Heart left ventricle (tissue), 16 donors: ENCODE measurements at regions not wholly inside any gene's neighbourhood (a gene's known extent, or its start where the extent isn't known, plus 50 kb on each side); places are given as distances from the start of the nearest gene placed in this dataset.

Source experiments
- ATAC-seq, 4 donors: fragments of 200-7000 bp; cut with Tn5 transposase; one replicate each; pipeline ENCODE4 v1.9.1; 2020 to 2022; ENCODE audit warnings: moderate library complexity in 4 of 4, mild to moderate bottlenecking in 3 of 4, moderate number of reproducible peaks in 1 of 4
- DNase-seq, 5 donors: peaks; one replicate each; pipeline ENCODE4 v3.0.0-alpha.2; 2020
- H3K27ac ChIP-seq, 12 donors: fragments of 200-600 bp; sonication (generic) in 4 of 12; one replicate each; pipeline versions ENCODE4 v1.5.0 to v1.8.0; 2016 to 2022; ENCODE audit warnings: mild to moderate bottlenecking in 2 of 12
- H3K27me3 ChIP-seq, 9 donors: fragments of 200-600 bp; sonication (generic) in 2 of 9; one replicate each; pipeline versions ENCODE4 v1.5.1 to v1.8.0; 2016 to 2022; ENCODE audit warnings: mild to moderate bottlenecking in 3 of 9
- H3K36me3 ChIP-seq, 9 donors: fragments of 200-600 bp; sonication (generic) in 2 of 9; one replicate each; pipeline versions ENCODE4 v1.5.0 to v1.8.0; 2018 to 2022; ENCODE audit warnings: mild to moderate bottlenecking in 2 of 9
- H3K4me1 ChIP-seq, 12 donors: fragments of 200-600 bp; sonication (generic) in 4 of 12; one replicate each; pipeline versions ENCODE4 v1.5.0 to v1.8.0; 2016 to 2022; ENCODE audit warnings: mild to moderate bottlenecking in 3 of 12
- H3K4me3 ChIP-seq, 12 donors: fragments of 200-600 bp; sonication (generic) in 4 of 12; one replicate each; pipeline versions ENCODE4 v1.5.0 to v1.8.0; 2017 to 2022; ENCODE audit warnings: mild to moderate bottlenecking in 9 of 12, moderate library complexity in 4 of 12
- H3K9me3 ChIP-seq, 12 donors: fragments of 200-600 bp; sonication (generic) in 4 of 12; one replicate each; pipeline versions ENCODE4 v1.5.0 to v1.8.0; 2016 to 2022; ENCODE audit warnings: mild to moderate bottlenecking in 1 of 12
- CTCF ChIP-seq, 12 donors: fragments of 200-600 bp; sonication (generic) in 4 of 12; IDR thresholded peaks; one replicate each; pipeline versions ENCODE4 v1.5.0 to v1.8.0; 2018 to 2022; ENCODE audit warnings: antibody characterized with exemption in 12 of 12, mild to moderate bottlenecking in 5 of 12
- POLR2A ChIP-seq, 2 donors: fragments of 450-650 bp; IDR thresholded peaks; one replicate each; pipeline ENCODE4 v1.6.1; 2017; ENCODE audit warnings: antibody characterized with exemption in 2 of 2, mild to moderate bottlenecking in 2 of 2, moderate library complexity in 2 of 2
- WGBS, 4 donors: extraction: QIAGEN DNeasy Blood & Tissue Kit in 2 of 4; methylation state at CpG; one replicate each; pipeline versions ENCODE4 v1.1.5 to v1.1.7; 2013 to 2018; 5-methylcytosine and 5-hydroxymethylcytosine counted together
- intact Hi-C, 10 donors: fragments of 100-400 bp; cut with DNase I; formaldehyde crosslinking; loops; one replicate each; pipeline versions ENCODE4 v1.11.1 to v1.14.2; 2022
- donor health status: ischemic (EF 13 %, LVEDD 7.1; RV severe dilation, severe dysfunction).
- donor health status: healthy with polysubstance abuse.
- donor health status: DM: no; HTN: yes; CAD: no.
- donor health status: DM: no; HTN: no; CAD: no.
- donor health status: ischemic (EF 25% LVEDD 6.9; RV normal size, moderate dysfunction).
- donor health status: ischemic (EF 25% LVEDD 5.7; RV mildly dilated, moderate dysfunction).
- donor health status: healthy.
- donor health status: DM: yes; HTN: yes; CAD: no.
- donor health status: ischemic (EF 35%, LVEDD 5.7; RV mildly dilated, moderate dysfunction).
- donor health status: nonischemic (EF 11% LVEDD 7.7; RV severe dilation, severe dysfunction).
- donor health status: DM: yes; HTN: yes; CAD: no.
- donor health status: PGD.
- donor health status: ischemic (EF 29% LVEDD 5.4; RV normal size, mild dysfunction).
- donor health status: nonischemic (EF 23%, LVEDD 6.1; RV moderate dilation, normal function).

- no peaks in the 10 kb centered on the region for H3K27me3 ChIP-seq
- no peak overlapping the region for H3K27ac ChIP-seq
- intact Hi-C loops = no loop called here
- ATAC-seq = no peak
- no peak for DNase-seq
- no peak for TF ChIP-seq POLR2A (IDR thresholded peaks at IDR 0.05)
- TF ChIP-seq CTCF (IDR thresholded peaks at IDR 0.05) = no peak
- WGBS, 4 donors = 60 to 72% (median 63%) methylated on average over 2 of the region's 2 CpGs
- H3K4me3 ChIP-seq = no peak overlapping the region
- H3K36me3 ChIP-seq = no peaks in the 10 kb centered on the region
- no peaks in the 10 kb centered on the region for H3K9me3 ChIP-seq
- H3K4me1 ChIP-seq = no peaks in the 10 kb centered on the region
These were observed 298.8 kb upstream of the TBX3 start for GRCh38 chr12:114982760-114983159.

- Histone ChIP-seq H3K36me3 (no peaks in the 10 kb centered on the region), H3K27me3 (no peaks in the 10 kb centered on the region), H3K4me3 (no peak overlapping the region), H3K27ac (no peak overlapping the region), H3K9me3 (no peaks in the 10 kb centered on the region), H3K4me1 (no peaks in the 10 kb centered on the region)
- ATAC-seq = no peak
- intact Hi-C loops = no loop called here
- DNase-seq = no peak
- TF ChIP-seq CTCF (IDR thresholded peaks at IDR 0.05) (no peak), POLR2A (IDR thresholded peaks at IDR 0.05) (no peak)
- WGBS, 4 donors = 84 to 92% (median 87%) methylated on average over 4 of the region's 4 CpGs
These were observed 297.1 kb upstream of the TBX3 start for GRCh38 chr12:114981036-114981435.

- Histone ChIP-seq H3K9me3 (no peaks in the 10 kb centered on the region), H3K27ac (no peak overlapping the region), H3K27me3 (peaks cover 0 to 3% (median 0%) of the 10 kb centered on the region in 9 donors), H3K4me3 (no peak overlapping the region), H3K36me3 (no peaks in the 10 kb centered on the region), H3K4me1 (no peaks in the 10 kb centered on the region)
- DNase-seq (no peak), ATAC-seq (no peak)
- intact Hi-C loops = no loop called here
- no peak for TF ChIP-seq CTCF (IDR thresholded peaks at IDR 0.05)
- no peak for TF ChIP-seq POLR2A (IDR thresholded peaks at IDR 0.05)
These were observed 293.0 kb upstream of the TBX3 start for GRCh38 chr12:114976959-114977358.

- ATAC-seq = no peak
These were observed 292.4 kb upstream of the TBX3 start for GRCh38 chr12:114976372-114976771.

More at GRCh38 chr12:114976372-114976771, 292.4 kb upstream of the TBX3 start:
- intact Hi-C loops = no loop called here
- Histone ChIP-seq H3K36me3 (no peaks in the 10 kb centered on the region), H3K9me3 (no peaks in the 10 kb centered on the region), H3K27me3 (peaks cover 0 to 3% (median 0%) of the 10 kb centered on the region in 9 donors), H3K4me3 (no peak overlapping the region), H3K27ac (no peak overlapping the region), H3K4me1 (no peaks in the 10 kb centered on the region)
- DNase-seq = no peak
- TF ChIP-seq CTCF (IDR thresholded peaks at IDR 0.05) (no peak), POLR2A (IDR thresholded peaks at IDR 0.05) (no peak)
- WGBS, 4 donors = 90 to 94% (median 93%) methylated on average over 2 of the region's 2 CpGs
